Esophagus muscularis mucosa (tissue), 4 donors: ENCODE measurements at regions not wholly inside any gene's neighbourhood (a gene's known extent, or its start where the extent isn't known, plus 50 kb on each side); places are given as distances from the start of the nearest gene placed in this dataset.

ENCODE experiments used
- DNase-seq: peaks from one replicate; pipeline ENCODE4 v3.0.0-alpha.2; 2017; ENCODE audit errors: extremely low spot score
- H3K27ac ChIP-seq, 4 donors: fragments of 200-600 bp; sonication (generic); replicated peaks in 1 of 4; 1 replicate in 3 of 4; 2 replicates in 1 of 4; pipeline ENCODE4 v1.5.1; 2016 to 2019; ENCODE audit warnings: mild to moderate bottlenecking in 1 of 4
- H3K27me3 ChIP-seq, 4 donors: fragments of 200-600 bp; sonication (generic); one replicate each; pipeline versions ENCODE4 v1.5.1 to v1.6.0; 2016 to 2019
- H3K36me3 ChIP-seq, 4 donors: fragments of 200-600 bp; sonication (generic); one replicate each; pipeline ENCODE4 v1.5.1; 2016 to 2019
- H3K4me1 ChIP-seq, 4 donors: fragments of 200-600 bp; sonication (generic); one replicate each; pipeline ENCODE4 v1.5.1; 2016 to 2019
- H3K4me3 ChIP-seq, 4 donors: fragments of 200-600 bp; sonication (generic); 1 replicate in 2 of 4; 2 replicates in 2 of 4; pipeline ENCODE4 v1.5.1; 2016 to 2019; ENCODE audit warnings: mild to moderate bottlenecking in 4 of 4, moderate library complexity in 1 of 4
- H3K9me3 ChIP-seq, 4 donors: fragments of 200-600 bp; sonication (generic); 1 replicate in 3 of 4; 2 replicates in 1 of 4; pipeline ENCODE4 v1.5.1; 2016 to 2019
- EP300 ChIP-seq: sonication (generic); formaldehyde crosslinking; IDR thresholded peaks from one replicate; pipeline ENCODE4 v1.6.1; 2017; ENCODE audit warnings: antibody characterized with exemption
- POLR2A ChIP-seq: fragments of 450-650 bp; IDR thresholded peaks from one replicate; pipeline ENCODE4 v1.6.1; 2017; ENCODE audit warnings: antibody characterized with exemption, moderate library complexity, mild to moderate bottlenecking, low read depth
- POLR2AphosphoS5 ChIP-seq, 2 donors: sonication (generic); formaldehyde crosslinking; IDR thresholded peaks; one replicate each; pipeline ENCODE4 v1.6.1; 2017; ENCODE audit warnings: antibody characterized with exemption in 2 of 2
- WGBS: methylation state at CpG from one replicate; pipeline ENCODE4 v1.1.5; 2018; 5-methylcytosine and 5-hydroxymethylcytosine counted together
- intact Hi-C: fragments of 100-400 bp; cut with DNase I; formaldehyde crosslinking; loops from one replicate; pipeline ENCODE4 v1.15.1; 2023
- TF ChIP-seq, protein P1 (sequence below), 3 experiments: fragments of 200-600 bp in 2 of 3; fragments of 450-650 bp in 1 of 3; sonication (generic) in 2 of 3; IDR thresholded peaks; one replicate each; pipeline ENCODE4 v1.5.1; 2017 to 2019; ENCODE audit warnings: antibody characterized with exemption in 3 of 3, mild to moderate bottlenecking in 2 of 3, moderate library complexity in 1 of 3

DNA sequence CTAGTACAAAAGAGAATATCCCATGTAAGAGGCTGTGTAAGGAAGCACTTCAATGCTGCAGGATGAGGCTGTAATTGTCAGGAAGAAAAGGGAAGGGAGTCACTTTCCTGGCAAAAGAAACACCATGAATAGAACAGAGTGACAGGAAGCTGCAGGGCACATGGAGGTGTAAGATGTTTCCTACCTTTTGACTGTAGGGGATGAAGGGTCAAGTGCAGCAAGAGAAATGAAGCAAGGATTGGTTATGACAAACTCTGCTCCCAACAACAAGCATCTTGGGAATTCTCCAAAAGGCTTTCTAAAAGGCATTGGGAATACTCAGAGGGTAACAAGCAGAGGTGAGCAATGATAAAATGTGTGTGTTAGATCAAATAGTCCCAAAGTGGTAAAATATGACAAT is 74.3 kb upstream of the NPY2R start:
- no peak for DNase-seq
- TF ChIP-seq POLR2AphosphoS5 (IDR thresholded peaks at IDR 0.05) = no peak
- no peak for TF ChIP-seq EP300
- TF ChIP-seq POLR2A = no peak
- TF ChIP-seq, protein P1, sequence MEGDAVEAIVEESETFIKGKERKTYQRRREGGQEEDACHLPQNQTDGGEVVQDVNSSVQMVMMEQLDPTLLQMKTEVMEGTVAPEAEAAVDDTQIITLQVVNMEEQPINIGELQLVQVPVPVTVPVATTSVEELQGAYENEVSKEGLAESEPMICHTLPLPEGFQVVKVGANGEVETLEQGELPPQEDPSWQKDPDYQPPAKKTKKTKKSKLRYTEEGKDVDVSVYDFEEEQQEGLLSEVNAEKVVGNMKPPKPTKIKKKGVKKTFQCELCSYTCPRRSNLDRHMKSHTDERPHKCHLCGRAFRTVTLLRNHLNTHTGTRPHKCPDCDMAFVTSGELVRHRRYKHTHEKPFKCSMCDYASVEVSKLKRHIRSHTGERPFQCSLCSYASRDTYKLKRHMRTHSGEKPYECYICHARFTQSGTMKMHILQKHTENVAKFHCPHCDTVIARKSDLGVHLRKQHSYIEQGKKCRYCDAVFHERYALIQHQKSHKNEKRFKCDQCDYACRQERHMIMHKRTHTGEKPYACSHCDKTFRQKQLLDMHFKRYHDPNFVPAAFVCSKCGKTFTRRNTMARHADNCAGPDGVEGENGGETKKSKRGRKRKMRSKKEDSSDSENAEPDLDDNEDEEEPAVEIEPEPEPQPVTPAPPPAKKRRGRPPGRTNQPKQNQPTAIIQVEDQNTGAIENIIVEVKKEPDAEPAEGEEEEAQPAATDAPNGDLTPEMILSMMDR (IDR thresholded peaks at IDR 0.05) = no peak
- no peaks in the 10 kb centered on the region for H3K9me3 ChIP-seq
- no peaks in the 10 kb centered on the region for H3K4me1 ChIP-seq
- intact Hi-C loops = no loop called here
- no peak overlapping the region for H3K27ac ChIP-seq
- no peaks in the 10 kb centered on the region for H3K36me3 ChIP-seq
- no peak overlapping the region for H3K4me3 ChIP-seq
- no peaks in the 10 kb centered on the region for H3K27me3 ChIP-seq

DNA sequence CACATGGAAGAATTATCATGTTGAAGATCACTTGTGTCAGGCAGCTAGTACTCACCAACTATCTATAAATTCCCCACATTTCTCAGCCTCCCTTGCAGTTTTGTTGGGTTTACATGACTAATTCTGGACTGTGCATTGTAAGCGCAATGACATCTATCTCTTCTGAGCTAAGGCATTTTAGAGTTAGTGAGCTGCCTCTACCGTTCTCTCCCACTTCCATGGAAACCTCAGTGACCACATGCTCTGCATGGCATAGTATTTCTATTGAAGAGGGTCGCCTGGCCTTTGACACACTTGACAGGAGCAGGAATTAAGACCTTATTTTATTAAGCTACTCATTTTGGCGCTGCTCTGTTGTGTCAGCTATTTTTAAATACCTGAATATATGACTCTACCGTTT is 67.5 kb upstream of the NPY2R start:
- Histone ChIP-seq H3K36me3 (no peaks in the 10 kb centered on the region), H3K9me3 (no peaks in the 10 kb centered on the region), H3K4me1 (no peaks in the 10 kb centered on the region), H3K27ac (no peak overlapping the region), H3K4me3 (no peak overlapping the region), H3K27me3 (no peaks in the 10 kb centered on the region)
- 80% methylated on average over 5 of the region's 5 CpGs for WGBS
- no peak for DNase-seq
- intact Hi-C loops = no loop called here
- TF ChIP-seq, protein P1 (IDR thresholded peaks at IDR 0.05) = no peak
- no peak for TF ChIP-seq POLR2A
- no peak for TF ChIP-seq POLR2AphosphoS5 (IDR thresholded peaks at IDR 0.05)
- no peak for TF ChIP-seq EP300

DNA sequence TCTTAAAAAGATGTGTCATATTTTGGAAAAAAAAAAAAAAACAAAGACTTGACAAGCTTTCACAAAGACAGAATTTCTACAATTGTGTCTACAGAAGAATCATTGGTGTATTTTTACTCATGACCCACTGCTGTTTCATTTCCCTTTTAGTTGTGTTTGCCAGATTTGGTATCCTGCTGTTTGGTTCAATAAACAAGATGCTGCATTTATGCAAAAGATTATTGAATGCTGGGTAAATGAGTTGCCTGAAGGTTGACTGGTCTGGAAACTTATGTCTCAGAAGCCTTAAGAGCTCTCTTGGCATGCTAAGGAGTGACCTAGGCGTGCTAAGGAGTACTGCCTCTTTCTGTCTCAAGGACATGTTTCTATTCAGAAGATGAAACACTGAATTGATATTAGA is 64.9 kb upstream of the NPY2R start:
- Histone ChIP-seq H3K36me3 (no peaks in the 10 kb centered on the region), H3K4me1 (no peaks in the 10 kb centered on the region), H3K9me3 (no peaks in the 10 kb centered on the region), H3K27ac (no peak overlapping the region), H3K27me3 (no peaks in the 10 kb centered on the region), H3K4me3 (no peak overlapping the region)
- no peak for TF ChIP-seq POLR2AphosphoS5 (IDR thresholded peaks at IDR 0.05)
- no peak for TF ChIP-seq EP300
- no peak for TF ChIP-seq POLR2A
- TF ChIP-seq, protein P1 (IDR thresholded peaks at IDR 0.05) = no peak
- WGBS = 76% methylated on average over 1 of the region's 1 CpG
- intact Hi-C loops = no loop called here
- no peak for DNase-seq
